ENCODE measurements at regions not wholly inside any gene's neighbourhood (a gene's known extent, or its start where the extent isn't known, plus 50 kb on each side); places are given as distances from the start of the nearest gene placed in this dataset.

- intact Hi-C loops (cut with DNase I), result no loop called here
- no peak overlapping the region for H3K4me3 ChIP-seq
- H3K9me3 ChIP-seq, result no peaks in the 10 kb centered on the region
- H3K27me3 ChIP-seq, result no peaks in the 10 kb centered on the region
- H3K4me1 ChIP-seq, result no peaks in the 10 kb centered on the region
- no peaks in the 10 kb centered on the region for H3K36me3 ChIP-seq
- WGBS, 2 donors, result 79 to 80% methylated on average over 2 of the region's 2 CpGs
- DNase-seq, result no peak
- TF ChIP-seq CTCF (IDR thresholded peaks at IDR 0.05) (no peak), POLR2A (IDR thresholded peaks at IDR 0.05) (no peak)
- no peak overlapping the region for H3K27ac ChIP-seq
Observed at GRCh38 chr6:49155316-49155715, 307.7 kb downstream of the MMUT start.

DNA sequence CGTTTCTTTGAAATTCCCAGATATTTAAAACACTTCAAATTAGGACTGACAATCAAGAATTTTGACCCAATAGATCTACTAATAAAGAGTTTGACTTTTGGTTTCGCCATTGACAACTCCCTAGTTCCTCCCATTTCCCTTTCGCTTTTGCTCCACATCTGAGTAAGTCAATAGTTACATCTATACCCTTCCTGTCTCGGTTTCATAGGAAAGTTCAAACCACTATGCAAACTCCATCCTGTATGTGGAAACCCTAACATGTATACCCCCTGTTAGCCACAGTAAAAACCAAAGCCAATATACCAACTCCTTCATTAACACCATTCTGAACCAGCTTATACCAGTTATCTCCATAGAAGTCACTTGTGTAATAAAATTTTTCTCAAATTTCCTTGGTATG is 311.1 kb downstream of the MMUT start:
- intact Hi-C loops (cut with DNase I), result no loop called here
- Histone ChIP-seq H3K27me3 (no peaks in the 10 kb centered on the region), H3K4me3 (no peak overlapping the region), H3K4me1 (no peaks in the 10 kb centered on the region), H3K36me3 (no peaks in the 10 kb centered on the region), H3K27ac (no peak overlapping the region), H3K9me3 (no peaks in the 10 kb centered on the region)
- DNase-seq, result no peak
- WGBS, 2 donors, result 73 to 76% methylated on average over 4 of the region's 4 CpGs
- TF ChIP-seq POLR2A (IDR thresholded peaks at IDR 0.05) (no peak), CTCF (IDR thresholded peaks at IDR 0.05) (no peak)

DNA sequence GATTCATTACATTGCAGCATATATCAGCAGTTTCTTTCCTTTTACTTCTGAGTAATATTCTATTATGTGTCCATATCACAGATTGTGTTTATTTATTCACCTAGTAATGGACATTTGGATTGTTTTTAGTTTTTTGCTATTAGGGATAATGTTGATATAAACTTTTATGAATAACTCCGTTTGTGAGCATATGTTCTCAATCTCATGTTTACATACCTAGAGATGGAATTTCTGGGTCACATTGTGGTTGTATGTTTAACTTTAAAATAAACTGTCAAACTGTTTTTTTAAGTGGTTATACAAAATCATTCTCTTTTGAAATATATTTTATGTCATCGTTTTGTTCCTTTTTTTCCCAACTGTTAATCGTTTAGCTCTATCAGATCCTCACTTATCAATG is 311.6 kb downstream of the MMUT start:
- TF ChIP-seq CTCF (IDR thresholded peaks at IDR 0.05) (no peak), POLR2A (IDR thresholded peaks at IDR 0.05) (no peak)
- no peak for DNase-seq
- no peaks in the 10 kb centered on the region for H3K4me1 ChIP-seq
- no peaks in the 10 kb centered on the region for H3K36me3 ChIP-seq
- no peak overlapping the region for H3K4me3 ChIP-seq
- intact Hi-C loops (cut with DNase I), result no loop called here
- H3K9me3 ChIP-seq, result no peaks in the 10 kb centered on the region
- no peaks in the 10 kb centered on the region for H3K27me3 ChIP-seq
- no peak overlapping the region for H3K27ac ChIP-seq
- 44 to 59% methylated on average over 3 of the region's 3 CpGs for WGBS, 2 donors

DNA sequence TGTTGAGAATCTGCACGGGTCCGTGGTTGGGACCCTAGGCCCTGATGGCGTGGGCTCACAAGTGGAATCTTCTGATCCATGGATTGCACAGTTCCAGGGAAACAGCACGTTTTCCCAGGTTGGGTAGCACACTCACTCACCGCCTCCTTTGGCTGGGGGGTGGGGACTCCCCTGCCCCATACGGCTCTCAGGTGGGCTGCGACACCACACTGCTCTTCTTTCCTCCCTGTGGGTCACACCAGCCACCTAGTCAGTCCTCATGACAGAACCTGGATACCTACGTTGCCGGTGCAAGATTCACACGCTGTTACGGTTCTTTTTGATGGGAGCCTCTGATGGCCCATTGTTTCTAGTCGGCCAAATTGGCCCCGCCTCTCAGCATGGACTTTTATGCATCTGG is 312.0 kb downstream of the MMUT start:
- 83 to 87% methylated on average over 9 to 12 of the region's 13 CpGs for WGBS, 2 donors
- intact Hi-C loops (cut with DNase I), result no loop called here
- TF ChIP-seq CTCF (IDR thresholded peaks at IDR 0.05) (no peak), POLR2A (IDR thresholded peaks at IDR 0.05) (no peak)

GRCh38 chr6:49145280-49145679 is 317.8 kb downstream of the MMUT start:
- no peak for DNase-seq
- Histone ChIP-seq H3K4me3 (no peak overlapping the region), H3K4me1 (no peaks in the 10 kb centered on the region), H3K36me3 (no peaks in the 10 kb centered on the region), H3K27ac (no peak overlapping the region), H3K27me3 (no peaks in the 10 kb centered on the region), H3K9me3 (no peaks in the 10 kb centered on the region)
- TF ChIP-seq POLR2A (IDR thresholded peaks at IDR 0.05) (no peak), CTCF (IDR thresholded peaks at IDR 0.05) (no peak)
- intact Hi-C loops (cut with DNase I), result no loop called here

More for the DNA sequence above, 312.0 kb downstream of the MMUT start:
- H3K36me3 ChIP-seq, result no peaks in the 10 kb centered on the region
- no peak for DNase-seq
- no peaks in the 10 kb centered on the region for H3K9me3 ChIP-seq
- H3K4me1 ChIP-seq, result no peaks in the 10 kb centered on the region
- no peaks in the 10 kb centered on the region for H3K27me3 ChIP-seq
- H3K4me3 ChIP-seq, result no peak overlapping the region
- H3K27ac ChIP-seq, result no peak overlapping the region
